Loucy (cell line): ENCODE measurements at regions not wholly inside any gene's neighbourhood (a gene's known extent, or its start where the extent isn't known, plus 50 kb on each side); places are given as distances from the start of the nearest gene placed in this dataset.
"Not testable (repeated sequence)": the region's sequence is repeated elsewhere in the genome, so short reads cannot be mapped to it uniquely, and the experiment has no call there.

Experiments used
- H2AFZ ChIP-seq: fragments of 200-600 bp; sonication (generic); 2 replicates; pipeline ENCODE4 v1.6.0; 2016; ENCODE audit warnings: antibody characterized with exemption, mild to moderate bottlenecking, low read length, moderate library complexity
- H3F3A ChIP-seq: fragments of 200-600 bp; 2 replicates; pipeline ENCODE4 v1.6.0; 2016; ENCODE audit warnings: antibody characterized with exemption, low read depth, mild to moderate bottlenecking
- H3K27me3 ChIP-seq: fragments of 200-600 bp; sonication (generic); 2 replicates; pipeline ENCODE4 v1.6.1; 2014; ENCODE audit warnings: low read length, mild to moderate bottlenecking; ENCODE audit not compliant: insufficient read depth, poor library complexity, severe bottlenecking
- H3K36me3 ChIP-seq: fragments of 200-600 bp; sonication (generic); 2 replicates; pipeline ENCODE4 v1.6.1; 2016; ENCODE audit warnings: low read length; ENCODE audit not compliant: insufficient read depth
- H3K4me1 ChIP-seq: fragments of 200-600 bp; sonication (generic); 2 replicates; pipeline ENCODE4 v1.5.1; 2014; ENCODE audit warnings: low read length, mild to moderate bottlenecking; ENCODE audit not compliant: insufficient read depth, poor library complexity, severe bottlenecking
- H3K4me2 ChIP-seq: fragments of 200-600 bp; sonication (generic); 2 replicates; pipeline ENCODE4 v1.6.0; 2014; ENCODE audit warnings: antibody characterized with exemption, low read length, low read depth, mild to moderate bottlenecking; ENCODE audit not compliant: poor library complexity, severe bottlenecking
- H3K4me3 ChIP-seq: fragments of 200-600 bp; sonication (generic); 2 replicates; pipeline ENCODE4 v1.5.1; 2014; ENCODE audit warnings: low read length, mild to moderate bottlenecking, mixed read lengths; ENCODE audit not compliant: poor library complexity, severe bottlenecking
- H3K79me2 ChIP-seq: fragments of 200-600 bp; sonication (generic); 2 replicates; pipeline ENCODE4 v1.6.1; 2014; ENCODE audit warnings: low read length; ENCODE audit not compliant: insufficient read depth
- H3K9ac ChIP-seq: fragments of 200-600 bp; sonication (generic); 2 replicates; pipeline ENCODE4 v1.6.0; 2014; ENCODE audit warnings: mild to moderate bottlenecking, low read depth, low read length, moderate library complexity; ENCODE audit not compliant: poor library complexity, severe bottlenecking
- H3K9me2 ChIP-seq: fragments of 200-600 bp; sonication (generic); replicated peaks from 2 replicates; pipeline ENCODE4 v1.6.1; 2016; ENCODE audit warnings: low read depth, low read length, mixed read lengths
- H3K9me3 ChIP-seq: fragments of 200-600 bp; sonication (generic); 2 replicates; pipeline ENCODE4 v1.6.1; 2014; ENCODE audit warnings: mild to moderate bottlenecking, antibody characterized with exemption, low read length, low read depth; ENCODE audit not compliant: insufficient read depth
- H4K20me1 ChIP-seq: fragments of 200-600 bp; sonication (generic); 2 replicates; pipeline ENCODE4 v1.6.0; 2014; ENCODE audit warnings: antibody characterized with exemption, low read length, mild to moderate bottlenecking; ENCODE audit not compliant: insufficient read depth, poor library complexity, severe bottlenecking
- EZH2phosphoT487 ChIP-seq: fragments of 200-600 bp; IDR thresholded peaks from 2 replicates; pipeline ENCODE4 v1.6.1; 2018; ENCODE audit warnings: antibody characterized with exemption, mild to moderate bottlenecking, moderate library complexity, borderline replicate concordance
- TF ChIP-seq, protein P1 (sequence below): fragments of 200-600 bp; sonication (generic); conservative IDR thresholded peaks from 2 replicates; pipeline ENCODE4 v1.5.1; 2014; ENCODE audit warnings: mild to moderate bottlenecking, antibody characterized with exemption, low read length

DNA sequence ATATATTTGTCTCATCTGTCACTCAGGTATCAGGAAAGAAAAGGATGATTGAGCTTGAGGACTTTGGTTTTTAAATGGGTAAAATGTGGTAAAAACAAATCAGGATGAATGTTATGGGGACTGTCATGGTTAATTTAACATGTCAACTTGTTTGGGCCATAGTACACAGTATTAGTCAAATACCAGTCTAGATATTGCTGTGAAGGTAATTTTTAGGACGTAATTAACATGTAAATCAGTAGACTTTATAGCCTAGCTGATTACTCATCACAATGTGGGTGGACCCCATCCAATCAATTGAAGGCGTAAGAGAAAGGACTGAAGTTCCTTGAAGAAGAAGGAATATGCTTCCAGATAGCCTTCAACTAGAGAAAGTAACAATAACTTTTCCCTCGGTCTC, 275.7 kb upstream of the ZNF804A start:
- Histone ChIP-seq H3F3A (no peaks in the 10 kb centered on the region), H3K4me3 (no peak overlapping the region), H3K36me3 (no peaks in the 10 kb centered on the region), H3K79me2 (no peaks in the 10 kb centered on the region), H3K9me2 (no peaks in the 10 kb centered on the region), H2AFZ (no peak overlapping the region), H3K9ac (no peak overlapping the region), H3K27me3 (no peaks in the 10 kb centered on the region), H3K4me1 (no peaks in the 10 kb centered on the region), H4K20me1 (no peaks in the 10 kb centered on the region), H3K9me3 (no peaks in the 10 kb centered on the region), H3K4me2 (no peak overlapping the region)
- no peak for TF ChIP-seq EZH2phosphoT487
- TF ChIP-seq, protein P1, sequence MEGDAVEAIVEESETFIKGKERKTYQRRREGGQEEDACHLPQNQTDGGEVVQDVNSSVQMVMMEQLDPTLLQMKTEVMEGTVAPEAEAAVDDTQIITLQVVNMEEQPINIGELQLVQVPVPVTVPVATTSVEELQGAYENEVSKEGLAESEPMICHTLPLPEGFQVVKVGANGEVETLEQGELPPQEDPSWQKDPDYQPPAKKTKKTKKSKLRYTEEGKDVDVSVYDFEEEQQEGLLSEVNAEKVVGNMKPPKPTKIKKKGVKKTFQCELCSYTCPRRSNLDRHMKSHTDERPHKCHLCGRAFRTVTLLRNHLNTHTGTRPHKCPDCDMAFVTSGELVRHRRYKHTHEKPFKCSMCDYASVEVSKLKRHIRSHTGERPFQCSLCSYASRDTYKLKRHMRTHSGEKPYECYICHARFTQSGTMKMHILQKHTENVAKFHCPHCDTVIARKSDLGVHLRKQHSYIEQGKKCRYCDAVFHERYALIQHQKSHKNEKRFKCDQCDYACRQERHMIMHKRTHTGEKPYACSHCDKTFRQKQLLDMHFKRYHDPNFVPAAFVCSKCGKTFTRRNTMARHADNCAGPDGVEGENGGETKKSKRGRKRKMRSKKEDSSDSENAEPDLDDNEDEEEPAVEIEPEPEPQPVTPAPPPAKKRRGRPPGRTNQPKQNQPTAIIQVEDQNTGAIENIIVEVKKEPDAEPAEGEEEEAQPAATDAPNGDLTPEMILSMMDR: no peak

- no peak for TF ChIP-seq EZH2phosphoT487
- TF ChIP-seq, protein P1: no peak
- Histone ChIP-seq H4K20me1 (no peaks in the 10 kb centered on the region), H3F3A (no peaks in the 10 kb centered on the region), H3K4me2 (no peak overlapping the region), H3K9me3 (no peaks in the 10 kb centered on the region), H3K4me1 (no peaks in the 10 kb centered on the region), H2AFZ (no peak overlapping the region), H3K4me3 (no peak overlapping the region), H3K27me3 (no peaks in the 10 kb centered on the region), H3K36me3 (no peaks in the 10 kb centered on the region), H3K79me2 (no peaks in the 10 kb centered on the region), H3K9me2 (no peaks in the 10 kb centered on the region), H3K9ac (no peak overlapping the region)
Measured at GRCh38 chr2:184326066-184326465, 272.3 kb upstream of the ZNF804A start.

GRCh38 chr2:184327805-184328204, 270.5 kb upstream of the ZNF804A start:
- H3K9me2 ChIP-seq, H3K4me3 ChIP-seq, H3K27me3 ChIP-seq, H2AFZ ChIP-seq, H4K20me1 ChIP-seq, H3K79me2 ChIP-seq, H3K9me3 ChIP-seq, H3K36me3 ChIP-seq, H3F3A ChIP-seq, H3K4me2 ChIP-seq, H3K4me1 ChIP-seq, H3K9ac ChIP-seq: not testable (repeated sequence)

GRCh38 chr2:184330561-184330960, 267.8 kb upstream of the ZNF804A start:
- not testable (repeated sequence) for H3K4me2 ChIP-seq, H3K27me3 ChIP-seq, H3K9me2 ChIP-seq, H4K20me1 ChIP-seq, H2AFZ ChIP-seq, H3K9me3 ChIP-seq, H3K36me3 ChIP-seq, H3K79me2 ChIP-seq, H3K9ac ChIP-seq, H3K4me3 ChIP-seq, H3K4me1 ChIP-seq, H3F3A ChIP-seq
